GM23338 (cell line): ENCODE measurements at regions not wholly inside any gene's neighbourhood (a gene's known extent, or its start where the extent isn't known, plus 50 kb on each side); places are given as distances from the start of the nearest gene placed in this dataset.

Source experiments
- ATAC-seq: fragments of 200-7000 bp; cut with Tn5 transposase; 3 replicates; pipeline ENCODE4 v1.9.1; 2020
- DNase-seq: peaks from one replicate; pipeline ENCODE4 v3.0.0-alpha.2; 2015; ENCODE audit warnings: low spot score
- H2AFZ ChIP-seq: fragments of 200-600 bp; sonication (generic); 2 replicates; pipeline ENCODE4 v1.8.0; 2016; ENCODE audit warnings: antibody characterized with exemption, mild to moderate bottlenecking, moderate library complexity
- H3F3A ChIP-seq: fragments of 200-600 bp; sonication (generic); replicated peaks from 2 replicates; pipeline ENCODE4 v1.8.0; 2017; ENCODE audit warnings: antibody characterized with exemption, mixed run types, low read depth
- H3K27ac ChIP-seq: fragments of 200-600 bp; sonication (generic); 2 replicates; pipeline ENCODE4 v1.6.1; 2016; ENCODE audit warnings: low read depth
- H3K27me3 ChIP-seq: fragments of 200-600 bp; sonication (generic); 2 replicates; pipeline ENCODE4 v1.8.0; 2016; ENCODE audit warnings: mild to moderate bottlenecking, mixed run types, moderate library complexity; ENCODE audit not compliant: insufficient read depth
- H3K36me3 ChIP-seq: fragments of 200-600 bp; sonication (generic); 2 replicates; pipeline ENCODE4 v1.8.0; 2016; ENCODE audit warnings: mild to moderate bottlenecking; ENCODE audit not compliant: insufficient read depth
- H3K4me1 ChIP-seq: fragments of 200-600 bp; sonication (generic); 2 replicates; pipeline ENCODE4 v1.8.0; 2016; ENCODE audit warnings: mild to moderate bottlenecking, moderate library complexity; ENCODE audit not compliant: insufficient read depth
- H3K4me2 ChIP-seq: fragments of 200-600 bp; sonication (generic); 2 replicates; pipeline ENCODE4 v1.7.1; 2017; ENCODE audit warnings: mixed run types
- H3K4me3 ChIP-seq: fragments of 200-600 bp; sonication (generic); 2 replicates; pipeline ENCODE4 v1.6.1; 2016; ENCODE audit warnings: mixed run types
- H3K79me2 ChIP-seq: fragments of 200-600 bp; sonication (generic); replicated peaks from 2 replicates; pipeline ENCODE4 v1.8.0; 2017; ENCODE audit warnings: mild to moderate bottlenecking; ENCODE audit not compliant: insufficient read depth
- H3K9me2 ChIP-seq: fragments of 200-600 bp; sonication (generic); 2 replicates; pipeline ENCODE4 v1.8.0; 2017; ENCODE audit not compliant: insufficient read depth
- H4K20me1 ChIP-seq: fragments of 200-600 bp; sonication (generic); replicated peaks from 2 replicates; pipeline ENCODE4 v1.8.0; 2017; ENCODE audit warnings: mild to moderate bottlenecking; ENCODE audit not compliant: insufficient read depth
- H3K27ac Mint-ChIP-seq: 2 replicates; pipeline ENCODE4 v1.8.0; 2020; ENCODE audit warnings: inconsistent platforms, mild to moderate bottlenecking, moderate library complexity, mixed read lengths
- H3K27me3 Mint-ChIP-seq: 3 replicates; pipeline ENCODE4 v1.8.0; 2022; ENCODE audit warnings: low read depth, mild to moderate bottlenecking, moderate library complexity, mixed read lengths, inconsistent platforms; ENCODE audit not compliant: insufficient read depth, poor library complexity
- H3K36me3 Mint-ChIP-seq: 3 replicates; pipeline ENCODE4 v1.8.0; 2021; ENCODE audit warnings: low read depth, mild to moderate bottlenecking, inconsistent platforms, moderate library complexity, mixed read lengths
- H3K4me1 Mint-ChIP-seq: 3 replicates; pipeline ENCODE4 v1.8.0; 2020; ENCODE audit warnings: mild to moderate bottlenecking, inconsistent platforms, mixed read lengths
- H3K4me3 Mint-ChIP-seq: 3 replicates; pipeline ENCODE4 v1.8.0; 2021; ENCODE audit warnings: moderate library complexity, mild to moderate bottlenecking, inconsistent platforms, mixed read lengths
- H3K9me3 Mint-ChIP-seq: 3 replicates; pipeline ENCODE4 v1.8.0; 2020; ENCODE audit warnings: moderate library complexity, mild to moderate bottlenecking, inconsistent platforms, mixed read lengths
- CREB1 ChIP-seq: fragments of 250-450 bp; sonication (Bioruptor Pico); IDR thresholded peaks from 2 replicates; pipeline ENCODE4 v1.5.0; 2020; ENCODE audit warnings: low read depth, mild to moderate bottlenecking, moderate library complexity
- EZH2 ChIP-seq: fragments of 200-600 bp; sonication (generic); IDR thresholded peaks from one replicate; pipeline ENCODE4 v1.8.0; 2017; ENCODE audit warnings: antibody characterized with exemption, mild to moderate bottlenecking, low read depth; ENCODE audit not compliant: unreplicated experiment
- EZH2phosphoT487 ChIP-seq: fragments of 200-600 bp; sonication (generic); IDR thresholded peaks from one replicate; pipeline ENCODE4 v1.8.1; 2018; ENCODE audit warnings: antibody characterized with exemption; ENCODE audit not compliant: unreplicated experiment
- JUNB ChIP-seq: IDR thresholded peaks from one replicate; pipeline ENCODE4 v1.6.1; 2016; ENCODE audit warnings: antibody characterized with exemption; ENCODE audit not compliant: unreplicated experiment
- NANOG ChIP-seq: IDR thresholded peaks from 2 replicates; pipeline ENCODE4 v1.6.1; 2016; ENCODE audit warnings: antibody characterized with exemption, borderline replicate concordance
- STAT1 ChIP-seq: IDR thresholded peaks from one replicate; pipeline ENCODE4 v1.6.1; 2016; ENCODE audit warnings: antibody characterized with exemption; ENCODE audit not compliant: unreplicated experiment
- ZNF114 ChIP-seq: fragments of 250-450 bp; sonication (Bioruptor Pico); IDR thresholded peaks from 2 replicates; pipeline ENCODE4 v1.5.0; 2020; ENCODE audit warnings: mild to moderate bottlenecking, moderate library complexity
- TF ChIP-seq, protein P1 (sequence below), 2 experiments: fragments of 200-600 bp in 1 of 2; sonication (generic) in 1 of 2; conservative IDR thresholded peaks; 2 replicates each; pipeline versions ENCODE4 v1.5.1 to v1.6.1; 2016 to 2017; ENCODE audit warnings: antibody characterized with exemption in 2 of 2, low read depth in 2 of 2, mild to moderate bottlenecking in 2 of 2, moderate library complexity in 1 of 2
- TF ChIP-seq, protein P2 (sequence below): IDR thresholded peaks from one replicate; pipeline ENCODE4 v1.6.1; 2018; ENCODE audit warnings: antibody characterized with exemption; ENCODE audit not compliant: unreplicated experiment

DNA sequence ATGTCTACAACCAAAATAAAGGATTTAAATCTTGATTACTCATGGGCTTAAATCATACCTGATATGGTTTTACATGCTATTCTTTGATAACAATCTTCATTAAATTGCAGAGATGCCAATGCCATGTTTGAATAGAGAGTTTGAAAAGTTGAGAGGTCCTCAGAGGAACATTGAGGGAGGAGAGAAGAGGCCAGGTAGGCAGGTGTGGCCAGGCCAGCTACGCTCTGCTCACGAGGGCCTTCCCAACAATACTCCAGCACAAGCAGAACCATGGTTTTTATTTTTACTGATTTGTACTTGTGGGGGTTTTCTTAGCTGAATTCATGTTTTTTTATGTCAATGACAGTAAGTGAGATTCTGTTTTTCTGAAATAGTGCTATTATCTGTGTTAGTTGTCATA lies 158.1 kb upstream of the RFC3 start (continued):
- TF ChIP-seq, protein P1, sequence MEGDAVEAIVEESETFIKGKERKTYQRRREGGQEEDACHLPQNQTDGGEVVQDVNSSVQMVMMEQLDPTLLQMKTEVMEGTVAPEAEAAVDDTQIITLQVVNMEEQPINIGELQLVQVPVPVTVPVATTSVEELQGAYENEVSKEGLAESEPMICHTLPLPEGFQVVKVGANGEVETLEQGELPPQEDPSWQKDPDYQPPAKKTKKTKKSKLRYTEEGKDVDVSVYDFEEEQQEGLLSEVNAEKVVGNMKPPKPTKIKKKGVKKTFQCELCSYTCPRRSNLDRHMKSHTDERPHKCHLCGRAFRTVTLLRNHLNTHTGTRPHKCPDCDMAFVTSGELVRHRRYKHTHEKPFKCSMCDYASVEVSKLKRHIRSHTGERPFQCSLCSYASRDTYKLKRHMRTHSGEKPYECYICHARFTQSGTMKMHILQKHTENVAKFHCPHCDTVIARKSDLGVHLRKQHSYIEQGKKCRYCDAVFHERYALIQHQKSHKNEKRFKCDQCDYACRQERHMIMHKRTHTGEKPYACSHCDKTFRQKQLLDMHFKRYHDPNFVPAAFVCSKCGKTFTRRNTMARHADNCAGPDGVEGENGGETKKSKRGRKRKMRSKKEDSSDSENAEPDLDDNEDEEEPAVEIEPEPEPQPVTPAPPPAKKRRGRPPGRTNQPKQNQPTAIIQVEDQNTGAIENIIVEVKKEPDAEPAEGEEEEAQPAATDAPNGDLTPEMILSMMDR (conservative IDR thresholded peaks at IDR 0.05; ENCODE audit: low read depth in 2 of 2) = no peak
- no peak for TF ChIP-seq CREB1 (CRISPR knock-in tag)
- no peak for TF ChIP-seq EZH2phosphoT487
- TF ChIP-seq ZNF114 = no peak
- TF ChIP-seq STAT1 = no peak
- TF ChIP-seq JUNB = no peak
- no peak for TF ChIP-seq EZH2
- TF ChIP-seq NANOG = no peak

DNA sequence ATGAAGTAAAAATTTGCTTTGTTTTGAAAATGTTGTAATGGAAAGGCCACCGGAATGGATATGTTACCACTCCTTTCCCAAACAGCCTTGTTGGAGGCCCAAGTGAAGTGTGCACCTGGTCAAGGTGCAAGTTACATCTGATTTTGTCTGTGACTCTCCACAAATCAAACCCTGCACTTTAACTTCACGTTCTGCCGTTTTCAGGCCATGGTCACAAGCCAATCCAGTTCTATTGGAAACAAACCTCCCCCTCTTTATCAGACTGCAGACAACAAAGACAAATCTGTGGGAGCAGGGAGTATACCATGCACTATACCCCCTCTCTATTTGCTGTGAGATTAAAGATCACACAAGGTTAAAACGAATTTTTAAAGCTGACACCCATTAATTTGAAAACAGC lies 155.6 kb upstream of the RFC3 start:
- no peak for DNase-seq
- H3K4me1 ChIP-seq = no peaks in the 10 kb centered on the region
- no peak overlapping the region for H3K4me3 Mint-ChIP-seq

More for the DNA sequence above, 155.6 kb upstream of the RFC3 start:
- H3K27ac Mint-ChIP-seq = no peak overlapping the region
- no peaks in the 10 kb centered on the region; the same call in 1 of the 3 replicates for H3K9me3 Mint-ChIP-seq
- no peaks in the 10 kb centered on the region for H3K4me1 Mint-ChIP-seq
- TF ChIP-seq CREB1 (CRISPR knock-in tag) (no peak), JUNB (no peak)
- TF ChIP-seq, protein P2, sequence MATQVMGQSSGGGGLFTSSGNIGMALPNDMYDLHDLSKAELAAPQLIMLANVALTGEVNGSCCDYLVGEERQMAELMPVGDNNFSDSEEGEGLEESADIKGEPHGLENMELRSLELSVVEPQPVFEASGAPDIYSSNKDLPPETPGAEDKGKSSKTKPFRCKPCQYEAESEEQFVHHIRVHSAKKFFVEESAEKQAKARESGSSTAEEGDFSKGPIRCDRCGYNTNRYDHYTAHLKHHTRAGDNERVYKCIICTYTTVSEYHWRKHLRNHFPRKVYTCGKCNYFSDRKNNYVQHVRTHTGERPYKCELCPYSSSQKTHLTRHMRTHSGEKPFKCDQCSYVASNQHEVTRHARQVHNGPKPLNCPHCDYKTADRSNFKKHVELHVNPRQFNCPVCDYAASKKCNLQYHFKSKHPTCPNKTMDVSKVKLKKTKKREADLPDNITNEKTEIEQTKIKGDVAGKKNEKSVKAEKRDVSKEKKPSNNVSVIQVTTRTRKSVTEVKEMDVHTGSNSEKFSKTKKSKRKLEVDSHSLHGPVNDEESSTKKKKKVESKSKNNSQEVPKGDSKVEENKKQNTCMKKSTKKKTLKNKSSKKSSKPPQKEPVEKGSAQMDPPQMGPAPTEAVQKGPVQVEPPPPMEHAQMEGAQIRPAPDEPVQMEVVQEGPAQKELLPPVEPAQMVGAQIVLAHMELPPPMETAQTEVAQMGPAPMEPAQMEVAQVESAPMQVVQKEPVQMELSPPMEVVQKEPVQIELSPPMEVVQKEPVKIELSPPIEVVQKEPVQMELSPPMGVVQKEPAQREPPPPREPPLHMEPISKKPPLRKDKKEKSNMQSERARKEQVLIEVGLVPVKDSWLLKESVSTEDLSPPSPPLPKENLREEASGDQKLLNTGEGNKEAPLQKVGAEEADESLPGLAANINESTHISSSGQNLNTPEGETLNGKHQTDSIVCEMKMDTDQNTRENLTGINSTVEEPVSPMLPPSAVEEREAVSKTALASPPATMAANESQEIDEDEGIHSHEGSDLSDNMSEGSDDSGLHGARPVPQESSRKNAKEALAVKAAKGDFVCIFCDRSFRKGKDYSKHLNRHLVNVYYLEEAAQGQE = no peak
- ATAC-seq = no peak
- no peaks in the 10 kb centered on the region for H3K27me3 Mint-ChIP-seq
- Histone ChIP-seq H4K20me1 (no peaks in the 10 kb centered on the region), H3K9me2 (no peaks in the 10 kb centered on the region), H3K4me2 (no peak overlapping the region), H2AFZ (no peak overlapping the region), H3K27me3 (no peaks in the 10 kb centered on the region), H3K27ac (no peak overlapping the region), H3K4me3 (no peak overlapping the region), H3K79me2 (no peaks in the 10 kb centered on the region), H3F3A (no peaks in the 10 kb centered on the region), H3K36me3 (no peaks in the 10 kb centered on the region)
- H3K36me3 Mint-ChIP-seq = no peaks in the 10 kb centered on the region; the same call in 2 of the 3 replicates
